GM19455 (cell line): ENCODE measurements at regions not wholly inside any gene's neighbourhood (a gene's known extent, or its start where the extent isn't known, plus 50 kb on each side); places are given as distances from the start of the nearest gene placed in this dataset.
A peak's percentile ranks its signal among the peaks of the same experiment; 100 is the strongest.
"Not testable (repeated sequence)": the region's sequence is repeated elsewhere in the genome, so short reads cannot be mapped to it uniquely, and the experiment has no call there.

Experiments used
- ATAC-seq: cut with Tn5 transposase; IDR thresholded peaks from one replicate; pipeline ENCODE4 v1.9.1; 2021; ENCODE audit not compliant: unreplicated experiment

DNA sequence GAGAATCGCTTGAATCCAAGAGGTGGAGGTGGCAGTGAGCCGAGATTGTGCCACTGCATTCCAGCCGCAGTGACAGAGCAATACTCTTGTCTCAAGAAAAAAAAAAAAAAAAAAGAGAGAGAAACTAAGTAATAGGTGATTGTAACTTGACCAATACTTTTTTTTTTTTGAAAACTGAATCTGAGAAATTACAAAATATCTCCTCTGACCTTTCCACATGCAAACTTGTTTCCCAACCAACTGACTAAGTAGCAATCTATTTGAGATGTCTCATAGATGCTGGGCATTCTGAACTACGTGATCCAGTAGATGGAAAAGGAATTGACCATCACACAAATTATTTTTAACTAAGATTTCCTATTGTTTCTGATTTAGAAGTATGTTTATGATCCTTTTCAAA, 407.3 kb upstream of the CHORDC1 start:
- no peak for ATAC-seq

DNA sequence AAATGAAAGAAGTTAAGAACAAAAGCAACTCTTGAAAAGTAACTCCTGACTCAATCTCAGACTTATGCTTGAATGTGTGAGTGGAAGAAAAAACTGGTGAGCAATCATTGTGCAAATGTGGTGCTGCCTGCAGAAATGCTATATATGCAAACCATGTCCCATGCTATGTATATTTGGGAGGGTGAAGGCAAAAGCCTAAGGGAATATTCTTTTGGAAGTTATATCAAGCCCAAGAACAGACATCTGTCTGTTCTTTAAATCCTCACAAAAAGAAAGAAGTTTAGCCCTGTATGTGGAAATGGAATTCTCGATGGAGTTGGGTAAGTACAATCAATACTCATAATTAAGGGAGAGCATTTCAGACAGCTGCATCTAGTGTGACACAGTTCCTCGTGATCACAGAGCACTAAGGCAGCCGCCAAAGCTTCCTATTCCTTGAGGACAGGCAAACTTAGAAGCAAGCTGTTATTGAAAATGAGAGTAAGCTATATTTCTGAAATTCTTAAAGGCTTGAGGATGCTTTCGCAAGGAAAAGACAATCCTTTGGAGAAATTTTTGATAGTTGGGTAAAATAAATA, 406.5 kb upstream of the CHORDC1 start:
- ATAC-seq = no peak

DNA sequence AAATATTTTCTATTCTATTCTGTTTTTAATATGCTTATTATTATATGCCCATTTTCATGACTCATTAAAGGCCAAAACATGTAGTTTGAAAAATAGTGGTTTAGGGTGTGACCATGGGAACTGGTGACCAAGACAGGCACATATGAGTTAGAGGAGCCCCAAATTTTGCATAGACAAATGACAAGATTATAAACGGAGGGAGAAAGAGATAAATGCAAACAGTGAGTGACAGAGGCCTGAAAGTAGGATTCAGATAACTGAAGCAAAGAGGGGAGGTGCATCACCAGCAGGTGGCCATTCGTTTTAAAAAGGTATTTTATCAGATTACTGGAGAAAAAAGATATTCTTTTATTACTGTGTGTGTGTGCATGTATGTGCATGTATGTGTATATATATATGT, 391.5 kb upstream of the CHORDC1 start:
- no peak for ATAC-seq

DNA sequence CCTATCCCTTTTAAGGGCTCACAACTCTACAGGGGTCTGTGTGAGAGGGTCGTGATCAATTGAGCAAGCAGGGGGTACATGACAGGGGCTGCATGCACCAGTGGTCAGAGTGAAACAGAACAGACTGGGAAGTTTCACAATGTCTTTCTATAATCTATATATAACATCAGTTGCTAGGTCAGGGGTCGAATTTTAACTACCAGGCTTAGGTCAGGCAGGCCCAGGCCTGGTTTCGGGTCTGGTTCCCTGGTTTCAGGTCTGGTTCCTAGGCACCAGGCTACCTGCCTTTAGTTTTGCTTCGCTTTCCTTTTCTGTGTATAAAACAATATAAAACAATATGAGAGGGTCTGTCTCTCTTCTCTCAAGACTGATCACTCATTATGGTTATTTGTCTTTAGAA, 390.2 kb upstream of the CHORDC1 start:
- ATAC-seq = not testable (repeated sequence)

DNA sequence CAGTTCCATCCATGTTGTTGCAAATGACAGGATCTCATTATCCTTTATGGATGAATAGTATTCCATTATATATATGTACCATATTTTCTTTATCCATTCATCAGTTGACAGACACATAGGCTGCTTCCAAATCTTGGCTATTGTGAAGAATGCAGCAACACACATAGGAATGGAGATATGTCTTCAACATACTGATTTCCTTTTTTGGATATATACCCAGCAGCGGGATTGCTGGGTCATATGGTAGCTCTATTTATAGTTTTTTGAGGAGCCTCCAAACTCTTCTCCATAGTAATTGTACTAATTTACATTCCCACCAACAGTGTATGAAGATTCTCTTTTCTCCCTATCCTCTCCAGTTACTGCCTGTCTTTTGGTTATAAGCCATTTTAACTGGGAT, 383.9 kb upstream of the CHORDC1 start:
- ATAC-seq = no peak

DNA sequence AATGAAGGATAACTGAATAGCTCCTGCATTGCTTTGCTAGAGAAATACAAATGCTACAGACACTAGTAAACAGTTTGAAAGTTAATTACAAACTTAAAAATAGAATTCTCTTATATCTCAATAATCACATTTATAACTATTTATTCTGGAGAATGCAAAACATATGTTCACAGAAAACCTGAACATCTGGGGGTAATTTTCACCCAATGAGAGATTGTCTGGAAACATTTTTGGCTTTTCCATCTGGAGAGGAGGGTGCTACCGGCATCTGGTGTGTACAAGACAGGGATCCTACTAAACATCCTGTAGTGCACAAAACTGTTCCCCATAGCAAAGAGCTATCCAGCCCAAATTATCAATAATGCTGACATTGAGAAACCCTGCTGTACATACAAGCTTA, 378.4 kb upstream of the CHORDC1 start:
- no peak for ATAC-seq

DNA sequence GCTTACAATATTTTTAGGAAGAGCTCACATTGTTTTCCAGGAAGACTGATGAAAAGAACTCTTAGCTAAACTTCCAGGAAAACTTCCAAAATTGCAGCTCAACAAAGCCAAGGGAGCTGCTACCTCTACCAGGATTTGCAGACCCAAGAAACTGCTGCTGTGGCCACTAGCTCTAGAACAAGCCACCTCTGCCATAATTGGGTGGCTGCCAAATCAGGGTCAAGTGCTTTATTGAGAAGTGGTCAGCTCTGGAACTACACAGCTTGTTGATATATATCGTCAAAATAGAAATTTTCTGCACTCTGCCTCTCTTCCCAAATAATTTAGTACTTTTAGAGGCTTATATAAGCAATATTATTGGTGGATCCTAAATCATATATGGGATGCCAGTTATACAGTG, 371.8 kb upstream of the CHORDC1 start:
- ATAC-seq = no peak

DNA sequence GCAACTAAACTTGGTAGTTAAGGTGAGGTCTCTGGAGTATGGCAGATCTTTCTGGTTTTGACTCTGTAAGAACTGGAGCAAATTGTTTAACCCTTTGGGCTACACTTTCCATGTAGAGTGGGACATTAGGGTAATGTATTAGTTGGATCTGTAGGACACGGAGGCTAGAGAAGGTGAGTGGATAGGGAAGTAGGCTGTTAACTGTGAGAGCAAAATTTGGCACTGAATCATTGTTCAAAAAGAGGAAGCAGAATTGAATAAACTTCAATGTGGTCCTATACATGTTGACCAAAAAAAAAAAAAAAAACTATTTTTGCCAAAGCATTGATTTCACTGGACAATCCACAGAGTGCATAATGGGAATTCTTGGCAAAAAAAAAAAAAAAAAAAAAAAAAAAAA, 370.2 kb upstream of the CHORDC1 start:
- no peak for ATAC-seq

DNA sequence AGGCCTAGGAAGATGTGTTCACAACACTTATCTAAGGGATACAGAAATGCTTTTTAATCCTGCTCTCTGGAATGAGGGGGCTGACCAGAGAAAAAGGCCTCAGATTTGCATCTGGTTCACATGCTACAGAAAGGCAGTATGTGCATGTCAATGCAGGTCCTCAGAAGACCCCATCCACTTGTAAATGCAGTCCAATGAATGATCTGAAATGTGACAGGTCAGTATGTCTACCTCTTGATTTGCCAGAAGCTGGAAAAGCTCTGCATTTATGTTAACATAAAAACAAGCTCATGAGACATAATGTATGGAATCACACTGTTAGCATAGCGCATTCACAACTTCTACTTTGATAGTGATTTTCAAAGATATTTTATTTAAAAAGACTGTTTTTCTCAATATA, 367.4 kb upstream of the CHORDC1 start:
- ATAC-seq = no peak

DNA sequence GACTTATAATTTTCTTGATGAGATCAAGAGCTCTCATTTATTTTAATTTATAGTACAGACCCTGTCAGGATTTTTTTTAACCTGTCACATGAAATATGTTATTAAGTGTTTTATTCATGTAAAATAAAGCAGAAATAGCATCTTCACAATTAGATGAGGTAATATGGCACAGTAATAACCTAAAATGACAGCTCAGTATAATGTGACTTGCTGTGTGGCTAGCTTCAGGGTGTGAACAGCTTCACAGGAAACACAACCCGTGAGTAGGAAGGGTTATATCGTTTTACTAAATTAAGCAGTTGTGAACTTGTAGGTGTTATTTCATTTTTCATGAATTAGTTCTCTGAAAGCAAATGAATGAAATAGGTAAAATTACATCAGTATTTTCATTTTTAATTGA, 366.9 kb upstream of the CHORDC1 start:
- ATAC-seq = no peak

DNA sequence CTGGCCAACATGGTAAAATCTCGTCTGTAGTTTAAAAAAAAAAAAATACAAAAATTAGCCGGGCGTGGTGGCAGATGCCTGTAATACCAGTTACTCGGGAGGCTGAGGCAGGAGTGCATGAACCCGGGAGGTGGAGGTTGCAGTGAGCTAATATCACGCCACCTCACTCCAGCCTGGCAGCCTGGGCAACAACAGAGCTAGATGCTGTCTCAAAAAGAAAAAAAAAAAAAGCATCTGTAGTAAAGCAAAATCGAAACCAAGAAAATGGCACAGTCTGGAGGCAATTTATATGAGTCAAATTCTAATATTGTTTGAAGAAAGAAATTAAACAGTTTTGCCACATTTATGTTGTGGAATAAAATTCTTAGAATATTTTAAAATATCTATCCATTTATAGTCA, 365.0 kb upstream of the CHORDC1 start:
- ATAC-seq = no peak

DNA sequence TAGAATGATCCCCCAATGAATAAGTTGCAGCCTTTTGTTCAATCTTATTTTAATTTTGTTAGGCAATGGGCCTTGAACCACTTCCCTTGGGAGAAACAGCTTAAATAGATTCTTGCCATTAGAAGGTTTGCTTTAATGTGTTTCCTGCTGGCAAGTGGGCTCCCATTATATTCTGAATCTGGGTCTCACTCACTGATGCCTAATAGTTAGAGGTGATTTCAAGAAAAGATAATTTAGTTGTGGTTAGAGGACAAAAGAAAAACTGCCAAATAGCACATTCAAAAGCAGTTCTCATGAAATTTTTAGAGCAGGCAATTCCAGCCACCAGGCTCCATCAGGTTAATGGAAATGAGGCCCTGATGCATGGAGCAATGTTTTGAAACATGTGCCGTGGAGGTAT, 362.6 kb upstream of the CHORDC1 start:
- no peak for ATAC-seq

DNA sequence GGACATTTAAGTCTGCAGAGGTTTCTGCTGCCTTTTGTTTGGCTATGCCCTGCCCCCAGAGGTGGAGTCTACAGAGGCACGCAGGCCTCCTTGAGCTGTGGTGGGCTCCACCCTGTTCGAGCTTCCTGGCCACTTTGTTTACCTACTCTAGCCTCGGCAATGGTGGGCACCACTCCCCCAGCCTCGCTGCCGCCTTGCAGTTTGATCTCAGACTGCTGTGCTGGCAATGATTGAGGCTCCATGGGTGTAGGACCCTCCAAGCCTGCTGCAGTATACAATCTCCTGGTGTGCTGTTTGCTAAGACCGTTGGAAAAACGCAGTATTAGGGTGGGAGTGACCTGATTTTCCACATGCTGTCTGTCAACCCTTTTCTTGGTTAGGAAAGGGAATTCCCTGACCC, 360.1 kb upstream of the CHORDC1 start:
- ATAC-seq = not testable (repeated sequence)

DNA sequence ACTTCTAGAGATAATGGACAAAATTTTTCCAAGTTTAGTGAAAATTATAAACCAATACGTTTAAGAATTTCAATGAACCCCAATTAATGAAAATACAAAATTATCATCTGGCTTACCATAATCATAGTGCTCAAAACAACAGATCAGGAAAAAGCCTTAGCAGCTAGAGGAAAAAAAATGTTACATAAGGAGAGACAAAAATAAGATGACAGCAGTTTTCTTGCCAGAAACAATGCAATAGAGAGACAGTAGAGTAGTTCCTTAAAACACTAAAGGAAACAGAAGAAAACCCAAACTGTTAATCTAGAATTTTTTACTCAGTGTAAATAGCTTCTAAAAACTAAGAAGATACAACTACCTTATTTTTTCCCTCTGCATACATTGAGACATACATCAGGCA, 341.7 kb upstream of the CHORDC1 start:
- ATAC-seq = no peak

DNA sequence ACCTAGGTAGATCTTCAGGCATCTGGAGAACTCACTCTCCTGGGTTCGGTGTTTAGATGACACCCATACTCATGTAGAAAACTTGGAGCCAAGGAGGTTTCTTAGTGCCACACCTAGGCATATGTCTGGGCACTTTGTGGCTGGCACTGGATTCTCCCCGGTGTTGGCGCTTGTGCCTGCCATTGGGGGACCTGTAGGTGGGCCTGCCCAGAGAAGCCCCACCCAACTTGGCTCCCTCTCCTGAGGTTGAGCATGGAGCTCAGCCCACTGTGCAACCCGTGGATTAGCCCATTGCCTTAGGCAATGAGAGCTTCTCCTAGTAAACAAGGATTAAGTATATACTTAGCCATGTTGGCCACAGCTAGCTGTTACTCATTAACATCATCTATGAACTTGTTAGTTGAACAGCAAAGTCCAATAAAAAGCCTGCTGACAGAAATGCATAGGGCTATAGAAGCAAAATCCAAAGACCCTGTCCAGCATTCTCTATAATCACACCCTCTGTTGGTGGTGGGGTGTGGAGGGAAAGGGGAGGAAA, 335.5 kb upstream of the CHORDC1 start:
- ATAC-seq = no peak

DNA sequence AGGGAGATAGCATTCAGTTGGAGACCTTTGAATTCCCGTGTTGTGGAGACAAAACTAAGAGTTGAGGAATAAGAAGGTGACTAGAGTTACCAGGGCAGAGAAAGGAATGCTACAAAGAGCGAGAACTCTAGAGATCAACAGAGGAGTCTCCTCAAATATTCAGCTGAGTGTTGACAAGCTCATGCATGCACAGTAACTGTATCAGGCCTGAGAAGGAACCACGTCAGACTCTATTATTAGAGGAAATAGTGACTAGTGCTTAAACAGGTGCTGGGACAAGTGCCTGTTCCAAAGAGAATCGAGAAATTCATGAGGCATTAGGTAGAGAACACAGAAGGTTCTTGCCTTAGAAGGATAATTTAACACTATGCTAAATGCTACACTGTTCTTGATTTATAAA, 333.8 kb upstream of the CHORDC1 start:
- no peak for ATAC-seq

DNA sequence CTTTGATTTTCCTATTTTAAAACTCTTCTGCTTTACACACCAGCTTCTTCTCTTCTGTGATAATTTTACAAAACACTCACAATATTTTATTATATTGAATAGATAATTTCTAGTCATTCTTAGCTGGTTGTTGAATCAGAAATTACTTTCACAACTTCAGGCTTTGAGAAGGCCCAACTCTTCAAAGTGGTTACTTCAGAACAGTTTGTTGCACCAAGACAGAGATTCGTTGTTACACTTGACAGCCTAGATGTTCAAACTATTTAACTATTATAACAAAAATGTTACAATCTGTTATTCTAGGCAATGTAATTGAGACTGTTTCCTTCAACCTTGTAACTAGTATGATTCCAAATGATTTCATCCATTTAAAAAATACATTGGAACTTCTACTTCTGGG, 333.2 kb upstream of the CHORDC1 start:
- ATAC-seq = no peak

DNA sequence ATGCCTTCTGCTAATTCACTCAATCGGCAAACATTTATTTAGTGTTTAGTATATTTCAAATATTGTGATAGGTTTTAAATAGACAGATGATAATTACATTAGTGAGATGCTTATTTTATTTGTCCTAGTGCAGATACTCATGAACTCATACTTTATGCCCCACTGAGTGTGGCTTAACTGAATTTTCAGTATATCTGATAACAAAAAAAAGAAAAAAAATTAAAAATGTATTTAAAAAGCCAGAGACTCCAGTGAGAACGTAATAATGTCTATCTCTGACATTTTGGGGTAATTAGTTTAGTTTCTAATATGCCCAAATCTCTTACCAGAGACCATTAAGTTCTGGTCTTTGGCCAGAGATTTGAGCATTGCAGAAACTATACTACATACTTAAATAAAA, 332.6 kb upstream of the CHORDC1 start:
- ATAC-seq = no peak

DNA sequence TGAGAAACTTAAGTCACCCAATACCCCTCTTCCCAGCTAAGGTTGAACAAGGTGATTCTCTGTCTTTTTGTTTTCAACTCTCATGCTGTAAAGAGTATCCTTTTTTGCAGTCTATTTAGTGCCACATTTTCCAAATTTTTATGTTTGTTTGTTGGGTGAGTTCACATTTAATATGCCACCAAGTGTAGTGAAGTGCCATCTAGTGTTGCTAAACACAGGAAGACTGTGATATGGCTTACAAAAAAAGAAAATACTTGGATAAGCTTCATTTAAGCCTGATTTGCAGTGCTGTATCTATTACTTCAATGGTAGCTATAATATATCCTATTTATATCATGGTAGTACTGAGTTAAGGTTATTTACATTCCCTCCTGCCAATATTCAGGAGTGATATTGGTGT, 319.2 kb upstream of the CHORDC1 start:
- no peak for ATAC-seq

DNA sequence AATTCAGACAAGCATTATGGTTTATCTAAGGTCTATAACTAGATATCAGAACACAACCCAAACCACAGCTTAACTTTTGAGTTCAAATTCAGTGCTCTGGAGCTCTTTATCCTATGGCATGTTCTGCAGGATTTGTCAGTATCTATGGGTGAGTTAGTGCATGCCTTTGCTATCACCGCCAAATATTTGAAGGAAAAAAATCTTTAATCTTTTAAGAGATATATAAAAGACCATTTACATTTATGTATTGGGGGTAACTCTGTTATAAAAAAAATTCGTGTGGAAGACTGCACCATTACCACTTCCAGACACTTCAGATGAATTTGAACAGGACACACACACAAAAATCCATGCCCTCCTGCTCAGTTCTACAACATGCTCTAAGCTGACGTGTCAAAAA, 313.5 kb upstream of the CHORDC1 start:
- no peak for ATAC-seq

DNA sequence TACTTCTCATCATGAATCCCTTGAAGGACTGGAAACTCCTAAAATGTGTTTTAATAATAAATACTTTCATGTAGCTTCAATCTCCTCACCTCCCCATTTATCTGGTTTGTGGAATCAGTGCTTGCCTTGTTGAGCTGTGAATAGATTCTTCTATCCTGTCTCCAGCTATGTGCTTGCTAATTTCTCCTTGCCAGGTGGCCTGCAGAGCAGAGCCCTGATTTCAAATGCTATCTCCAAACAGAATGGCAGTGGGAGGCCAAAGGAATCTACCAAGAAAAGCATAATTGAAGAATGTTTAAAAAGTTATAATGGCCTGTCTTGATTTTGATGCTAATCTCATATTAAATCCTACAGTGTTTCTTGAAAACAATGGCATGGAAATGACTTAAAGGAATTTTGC, 309.3 kb upstream of the CHORDC1 start:
- ATAC-seq = no peak

DNA sequence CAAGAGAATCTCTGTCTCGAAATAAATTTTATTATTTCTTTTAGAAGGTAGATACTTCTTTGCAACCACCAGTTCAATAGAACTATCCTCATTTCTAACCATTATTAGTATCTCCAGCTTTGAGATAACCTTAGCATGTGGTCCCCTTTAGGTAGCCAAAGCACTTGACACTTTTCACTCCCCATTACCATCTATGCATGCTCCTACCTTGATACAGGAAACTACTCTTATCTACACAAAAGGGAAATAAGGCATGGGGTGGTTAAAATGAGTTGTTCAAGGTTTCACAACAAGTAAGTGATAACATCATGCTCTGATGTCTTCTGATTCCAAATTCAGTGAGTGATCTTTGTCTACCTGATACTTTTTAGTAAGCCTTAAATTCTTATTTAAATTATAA, 308.2 kb upstream of the CHORDC1 start:
- ATAC-seq = no peak

DNA sequence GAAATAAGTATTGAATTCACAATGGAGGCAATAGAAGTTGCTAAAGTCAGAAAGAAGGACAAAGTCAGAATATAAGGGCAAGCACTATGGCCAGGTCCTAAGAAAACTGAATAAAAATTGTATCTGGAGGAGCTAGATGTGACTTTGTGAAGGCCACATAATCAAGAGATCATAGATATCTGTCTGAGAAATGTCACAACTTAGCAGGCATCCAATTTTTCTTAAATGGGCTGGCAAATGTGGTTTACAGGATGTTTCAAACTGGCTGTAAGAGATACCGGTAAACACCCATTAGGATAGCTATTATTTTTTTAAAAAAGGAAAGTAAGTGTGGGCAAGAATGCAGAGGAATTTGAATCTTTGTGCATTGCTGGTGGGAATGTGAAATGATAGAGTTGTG, 303.1 kb upstream of the CHORDC1 start:
- no peak for ATAC-seq

DNA sequence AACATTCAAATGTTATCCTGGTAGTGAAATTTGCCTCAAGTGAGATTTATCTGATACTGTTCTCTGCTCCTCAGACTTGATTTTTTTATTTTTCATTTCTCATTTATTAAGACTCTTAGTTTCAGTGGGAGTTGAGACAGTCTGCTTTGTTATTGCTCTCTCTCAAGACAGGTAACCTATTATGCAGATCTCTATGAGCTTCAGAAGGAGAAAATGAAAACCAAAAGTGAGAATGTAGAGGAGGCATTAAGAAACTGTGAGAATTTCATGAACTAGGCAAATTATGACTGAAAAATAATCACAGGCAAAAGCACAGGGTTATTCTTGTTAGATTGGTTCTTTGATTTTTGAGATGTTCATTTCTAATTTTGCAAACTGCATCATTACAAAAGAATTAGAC, 290.0 kb upstream of the CHORDC1 start:
- peak; percentile 87 for ATAC-seq
